K562 (cell line): ENCODE measurements at regions not wholly inside any gene's neighbourhood (a gene's known extent, or its start where the extent isn't known, plus 50 kb on each side); places are given as distances from the start of the nearest gene placed in this dataset.

Experiments
- CTCF ChIP-seq, 3 experiments: IDR thresholded peaks in 2 of 3; conservative IDR thresholded peaks in 1 of 3; 2 replicates each; pipeline ENCODE4 v1.5.1; 2011 to 2012; ENCODE audit warnings: low read length in 3 of 3, mild to moderate bottlenecking in 3 of 3, control low read depth in 2 of 3, improper control_type of control experiment in 1 of 3, inconsistent platforms in 1 of 3, low read depth in 1 of 3, mixed read lengths in 1 of 3, moderate library complexity in 1 of 3; ENCODE audit not compliant: insufficient read depth in 2 of 3
- GATA2 ChIP-seq: sonication (generic); formaldehyde crosslinking; IDR thresholded peaks from 2 replicates; pipeline ENCODE4 v1.4.0; 2020; ENCODE audit warnings: mild to moderate bottlenecking, missing genetic modification reagents
- MAZ ChIP-seq, 2 experiments: fragments of 450-650 bp in 1 of 2; sonication (generic) in 1 of 2; formaldehyde crosslinking; IDR thresholded peaks in 1 of 2; conservative IDR thresholded peaks in 1 of 2; 2 replicates each; pipeline versions ENCODE4 v1.4.0 to v1.5.0; 2020; ENCODE audit warnings: mild to moderate bottlenecking in 1 of 2, missing genetic modification reagents in 1 of 2
- POLR2G ChIP-seq: fragments of 200-400 bp; formaldehyde crosslinking; IDR thresholded peaks from 2 replicates; pipeline ENCODE4 v1.6.1; 2017; ENCODE audit warnings: low read depth, mild to moderate bottlenecking, antibody characterized with exemption, low read length, moderate library complexity
- ZNF431 ChIP-seq: sonication (generic); formaldehyde crosslinking; IDR thresholded peaks from 2 replicates; pipeline ENCODE4 v1.8.0; 2022; ENCODE audit warnings: mild to moderate bottlenecking, missing genetic modification reagents
- ZNF512 ChIP-seq: IDR thresholded peaks from 2 replicates; pipeline ENCODE4 v1.6.1; 2016; ENCODE audit warnings: missing genetic modification characterization, missing compliant biosample characterization

- TF ChIP-seq GATA2 (CRISPR knock-in tag) (0 out of 2 replicates have a peak, but pooled peaks have one; percentile 38), MAZ (CRISPR knock-in tag; conservative IDR thresholded peaks at IDR 0.05 in 1 of 2, IDR thresholded peaks at IDR 0.05 in 1 of 2) (no peak), CTCF (IDR thresholded peaks at IDR 0.05 in 2 of 3, conservative IDR thresholded peaks at IDR 0.05 in 1 of 3; ENCODE audit: insufficient read depth in 2 of 3, low read depth in 1 of 3, low read length in 3 of 3) (no peak), ZNF431 (CRISPR knock-in tag) (no peak), ZNF512 (tag) (no peak), POLR2G (no peak)
Measured at GRCh38 chr1:60918867-60919266, 163.5 kb upstream of the NFIA start.
